CD4-positive, CD25-positive, alpha-beta regulatory T cell (primary cell): ENCODE measurements at regions not wholly inside any gene's neighbourhood (a gene's known extent, or its start where the extent isn't known, plus 50 kb on each side); places are given as distances from the start of the nearest gene placed in this dataset.
A peak's percentile ranks its signal among the peaks of the same experiment; 100 is the strongest.

Source experiments
- ATAC-seq, 2 donors: fragments of 150-1000 bp; cut with Tn5 transposase; one replicate each; pipeline ENCODE4 v1.10.0; 2021; ENCODE audit warnings: low read depth in 2 of 2, moderate number of reproducible peaks in 2 of 2, moderate library complexity in 1 of 2
- DNase-seq, 3 donors: peaks; one replicate each; pipeline versions ENCODE4 v3.0.0 to v3.0.0-alpha.2; 2012 to 2022; ENCODE audit warnings: mixed read lengths in 1 of 3
- H3K27ac ChIP-seq: one replicate; pipeline ENCODE4 v1.7.0; 2013; ENCODE audit warnings: mild to moderate bottlenecking, low read length; ENCODE audit not compliant: insufficient read depth, poor library complexity, severe bottlenecking
- H3K27me3 ChIP-seq: one replicate; pipeline ENCODE4 v1.7.0; 2013; ENCODE audit warnings: low read length; ENCODE audit not compliant: control insufficient read depth, insufficient read depth
- H3K36me3 ChIP-seq: one replicate; pipeline ENCODE4 v1.7.0; 2013; ENCODE audit warnings: mild to moderate bottlenecking, low read length, moderate library complexity; ENCODE audit not compliant: control insufficient read depth, insufficient read depth
- H3K4me1 ChIP-seq: 2 replicates; pipeline ENCODE4 v1.7.0; 2013; ENCODE audit warnings: mild to moderate bottlenecking, low read length; ENCODE audit not compliant: insufficient read depth, control insufficient read depth, poor library complexity, severe bottlenecking
- H3K4me3 ChIP-seq: one replicate; pipeline ENCODE4 v1.7.0; 2013; ENCODE audit warnings: low read depth, mild to moderate bottlenecking, low read length, moderate library complexity
- H3K9me3 ChIP-seq, 2 experiments: 1 replicate in 1 of 2; 2 replicates in 1 of 2; pipeline ENCODE4 v1.7.0; 2013; ENCODE audit warnings: low read length in 2 of 2, mild to moderate bottlenecking in 1 of 2, moderate library complexity in 1 of 2; ENCODE audit not compliant: control insufficient read depth in 2 of 2
- H3K27ac Mint-ChIP-seq, 3 donors: one replicate each; pipeline ENCODE4 v1.8.0; 2020 to 2022; ENCODE audit warnings: mild to moderate bottlenecking in 3 of 3, mixed read lengths in 3 of 3, moderate library complexity in 2 of 3
- H3K27me3 Mint-ChIP-seq: one replicate; pipeline ENCODE4 v1.8.0; 2022; ENCODE audit warnings: mild to moderate bottlenecking, mixed read lengths
- H3K36me3 Mint-ChIP-seq: one replicate; pipeline ENCODE4 v1.8.0; 2020; ENCODE audit warnings: mixed read lengths
- H3K4me1 Mint-ChIP-seq, 4 donors: one replicate each; pipeline ENCODE4 v1.8.0; 2020 to 2022; ENCODE audit warnings: mixed read lengths in 4 of 4, mild to moderate bottlenecking in 1 of 4
- H3K4me3 Mint-ChIP-seq, 4 donors: one replicate each; pipeline ENCODE4 v1.8.0; 2020 to 2022; ENCODE audit warnings: mild to moderate bottlenecking in 4 of 4, mixed read lengths in 4 of 4, moderate library complexity in 3 of 4
- H3K9me3 Mint-ChIP-seq, 7 donors: one replicate each; pipeline ENCODE4 v1.8.0; 2020 to 2022; ENCODE audit warnings: mixed read lengths in 7 of 7, mild to moderate bottlenecking in 3 of 7, moderate library complexity in 2 of 7

- Histone ChIP-seq H3K9me3 (no peaks in the 10 kb centered on the region), H3K4me1 (peaks cover 9% of the 10 kb centered on the region), H3K27me3 (no peaks in the 10 kb centered on the region), H3K4me3 (no peak overlapping the region), H3K27ac (no peak overlapping the region), H3K36me3 (peaks cover 93% of the 10 kb centered on the region)
- Mint-ChIP-seq H3K27me3 (no peaks in the 10 kb centered on the region), H3K4me1 (peaks cover 26 to 58% (median 46%) of the 10 kb centered on the region in 4 donors), H3K9me3 (no peaks in the 10 kb centered on the region), H3K27ac (peak overlapping the region; percentile 33 to 79 (median 76)), H3K36me3 (peaks cover 53% of the 10 kb centered on the region), H3K4me3 (no peak overlapping the region)
- DNase-seq (no peak), ATAC-seq (no peak)
Measured at GRCh38 chr7:130880668-130881067, 146.7 kb upstream of the KLF14 start.

- H3K36me3 Mint-ChIP-seq, result peaks cover 50% of the 10 kb centered on the region
- Histone ChIP-seq H3K36me3 (peaks cover 94% of the 10 kb centered on the region), H3K9me3 (no peaks in the 10 kb centered on the region), H3K4me3 (no peak overlapping the region), H3K27me3 (no peaks in the 10 kb centered on the region), H3K27ac (no peak overlapping the region), H3K4me1 (peaks cover 9% of the 10 kb centered on the region)
- DNase-seq (no peak), ATAC-seq (no peak)
- peaks cover 26 to 61% (median 41%) of the 10 kb centered on the region in 4 donors for H3K4me1 Mint-ChIP-seq
- no peaks in the 10 kb centered on the region for H3K9me3 Mint-ChIP-seq
- H3K27me3 Mint-ChIP-seq, result no peaks in the 10 kb centered on the region
- H3K27ac Mint-ChIP-seq, result peak overlapping the region; percentile 3 to 79 (median 46)
- no peak overlapping the region for H3K4me3 Mint-ChIP-seq
Measured at GRCh38 chr7:130881091-130881798, 147.2 kb upstream of the KLF14 start.

GRCh38 chr7:130881799-130882141, 147.8 kb upstream of the KLF14 start:
- Mint-ChIP-seq H3K4me3 (no peak overlapping the region), H3K27ac (peak overlapping the region; percentile 3 to 79 (median 67)), H3K36me3 (peaks cover 46% of the 10 kb centered on the region), H3K9me3 (no peaks in the 10 kb centered on the region), H3K27me3 (no peaks in the 10 kb centered on the region), H3K4me1 (peaks cover 23 to 64% (median 37%) of the 10 kb centered on the region in 4 donors)
- no peaks in the 10 kb centered on the region for H3K27me3 ChIP-seq
- H3K4me1 ChIP-seq, result peaks cover 9% of the 10 kb centered on the region
- no peak overlapping the region for H3K27ac ChIP-seq
- H3K36me3 ChIP-seq, result peaks cover 95% of the 10 kb centered on the region
- no peaks in the 10 kb centered on the region for H3K9me3 ChIP-seq
- no peak overlapping the region for H3K4me3 ChIP-seq
- ATAC-seq (no peak), DNase-seq (no peak)

- Histone ChIP-seq H3K27me3 (no peaks in the 10 kb centered on the region), H3K27ac (no peak overlapping the region), H3K4me3 (no peak overlapping the region), H3K9me3 (no peaks in the 10 kb centered on the region), H3K4me1 (peaks cover 6% of the 10 kb centered on the region), H3K36me3 (peaks cover 95% of the 10 kb centered on the region)
- no peaks in the 10 kb centered on the region for H3K9me3 Mint-ChIP-seq
- no peaks in the 10 kb centered on the region for H3K27me3 Mint-ChIP-seq
- DNase-seq, result no peak
- H3K4me3 Mint-ChIP-seq, result peak overlapping the region in 1 of 4 donors; percentile 49
- H3K4me1 Mint-ChIP-seq, result peaks cover 18 to 64% (median 34%) of the 10 kb centered on the region in 4 donors
- peak overlapping the region in 1 of 3 donors; percentile 11 for H3K27ac Mint-ChIP-seq
- ATAC-seq, result no peak
- peaks cover 49% of the 10 kb centered on the region for H3K36me3 Mint-ChIP-seq
Measured at GRCh38 chr7:130882396-130882795, 148.4 kb upstream of the KLF14 start.

GRCh38 chr7:130883928-130884327, 149.9 kb upstream of the KLF14 start:
- H3K9me3 Mint-ChIP-seq, result no peaks in the 10 kb centered on the region
- H3K27ac ChIP-seq, result no peak overlapping the region
- DNase-seq (no peak), ATAC-seq (no peak)
- no peaks in the 10 kb centered on the region for H3K27me3 Mint-ChIP-seq
- H3K9me3 ChIP-seq, result no peaks in the 10 kb centered on the region
- H3K4me1 ChIP-seq, result peaks cover 7% of the 10 kb centered on the region
- peak overlapping the region in 2 of 3 donors; percentile 14 to 52 for H3K27ac Mint-ChIP-seq
- H3K4me1 Mint-ChIP-seq, result peaks cover 9 to 72% (median 32%) of the 10 kb centered on the region in 4 donors
- H3K4me3 Mint-ChIP-seq, result no peak overlapping the region
- peaks cover 49% of the 10 kb centered on the region for H3K36me3 Mint-ChIP-seq
- no peak overlapping the region for H3K4me3 ChIP-seq
- H3K27me3 ChIP-seq, result no peaks in the 10 kb centered on the region
- peaks cover 96% of the 10 kb centered on the region for H3K36me3 ChIP-seq

GRCh38 chr7:130884437-130885417, 150.7 kb upstream of the KLF14 start:
- peak overlapping the region in 1 of 4 donors; percentile 32 for H3K4me3 Mint-ChIP-seq
- peak overlapping the region in 2 of 3 donors; percentile 74 to 91 for H3K27ac Mint-ChIP-seq
- DNase-seq (no peak), ATAC-seq (no peak)
- Histone ChIP-seq H3K27ac (no peak overlapping the region), H3K4me3 (no peak overlapping the region), H3K36me3 (peaks cover 96% of the 10 kb centered on the region), H3K4me1 (peaks cover 7% of the 10 kb centered on the region), H3K9me3 (no peaks in the 10 kb centered on the region), H3K27me3 (no peaks in the 10 kb centered on the region)
- no peaks in the 10 kb centered on the region for H3K9me3 Mint-ChIP-seq
- no peaks in the 10 kb centered on the region for H3K27me3 Mint-ChIP-seq
- peaks cover 7 to 66% (median 30%) of the 10 kb centered on the region in 4 donors for H3K4me1 Mint-ChIP-seq
- H3K36me3 Mint-ChIP-seq, result peaks cover 48% of the 10 kb centered on the region

GRCh38 chr7:130886438-130887135, 152.6 kb upstream of the KLF14 start:
- peaks cover 7% of the 10 kb centered on the region for H3K4me1 ChIP-seq
- H3K27ac ChIP-seq, result peak overlapping the region; percentile 48
- H3K4me1 Mint-ChIP-seq, result peaks cover 7 to 68% (median 34%) of the 10 kb centered on the region in 4 donors
- DNase-seq, result no peak
- no peaks in the 10 kb centered on the region for H3K27me3 ChIP-seq
- H3K27ac Mint-ChIP-seq, result peak overlapping the region; percentile 43 to 56 (median 46)
- H3K9me3 ChIP-seq, result no peaks in the 10 kb centered on the region
- ATAC-seq, result no peak
- peaks cover 54% of the 10 kb centered on the region for H3K36me3 Mint-ChIP-seq
- H3K36me3 ChIP-seq, result peaks cover 98% of the 10 kb centered on the region
- no peak overlapping the region for H3K4me3 ChIP-seq
- H3K9me3 Mint-ChIP-seq, result no peaks in the 10 kb centered on the region
- peak overlapping the region in 1 of 4 donors; percentile 7 for H3K4me3 Mint-ChIP-seq
- H3K27me3 Mint-ChIP-seq, result no peaks in the 10 kb centered on the region
